Calu3 (cell line): ENCODE measurements at regions not wholly inside any gene's neighbourhood (a gene's known extent, or its start where the extent isn't known, plus 50 kb on each side); places are given as distances from the start of the nearest gene placed in this dataset.

Experiments used
- BruUV-seq: library from RNA; stranded (reverse); fragments of 400-500 nt; replicated peaks from 2 replicates; lab custom pipeline; 2021; lab: Mats Ljungman, UMichigan
- CTCF ChIA-PET: fragments of 300-600 bp; sonication (Branson Sonifier 250); formaldehyde crosslinking; loops from one replicate; lab custom pipeline; 2022; ENCODE audit warnings: antibody characterized with exemption; lab: Charles Lee
- DNase-seq: peaks from one replicate; pipeline ENCODE4 v3.0.0; 2022
- H3K27ac Mint-ChIP-seq: one replicate; pipeline ENCODE4 v1.8.0; 2022; ENCODE audit warnings: mixed read lengths; ENCODE audit not compliant: unreplicated experiment
- H3K27me3 Mint-ChIP-seq: one replicate; pipeline ENCODE4 v1.8.0; 2022; ENCODE audit warnings: mixed read lengths; ENCODE audit not compliant: unreplicated experiment
- H3K36me3 Mint-ChIP-seq: one replicate; pipeline ENCODE4 v1.8.0; 2022; ENCODE audit warnings: mild to moderate bottlenecking, moderate library complexity, mixed read lengths; ENCODE audit not compliant: insufficient read depth, unreplicated experiment
- H3K4me1 Mint-ChIP-seq: one replicate; pipeline ENCODE4 v1.8.0; 2022; ENCODE audit warnings: mild to moderate bottlenecking, low read depth, mixed read lengths; ENCODE audit not compliant: unreplicated experiment
- H3K4me3 Mint-ChIP-seq: one replicate; pipeline ENCODE4 v1.8.0; 2022; ENCODE audit warnings: mild to moderate bottlenecking, low read depth, moderate library complexity, mixed read lengths; ENCODE audit not compliant: unreplicated experiment
- H3K9me3 Mint-ChIP-seq: one replicate; pipeline ENCODE4 v1.8.0; 2022; ENCODE audit warnings: low read depth, mixed read lengths; ENCODE audit not compliant: unreplicated experiment
- CTCF ChIP-seq: fragments of 200-600 bp; IDR thresholded peaks from one replicate; pipeline ENCODE4 v1.8.0; 2022; ENCODE audit warnings: antibody characterized with exemption; ENCODE audit not compliant: unreplicated experiment
- intact Hi-C: fragments of 100-400 bp; cut with micrococcal nuclease; formaldehyde crosslinking; loops from one replicate; pipeline ENCODE4 v1.10.0; 2022; ENCODE audit not compliant: unreplicated experiment

DNA sequence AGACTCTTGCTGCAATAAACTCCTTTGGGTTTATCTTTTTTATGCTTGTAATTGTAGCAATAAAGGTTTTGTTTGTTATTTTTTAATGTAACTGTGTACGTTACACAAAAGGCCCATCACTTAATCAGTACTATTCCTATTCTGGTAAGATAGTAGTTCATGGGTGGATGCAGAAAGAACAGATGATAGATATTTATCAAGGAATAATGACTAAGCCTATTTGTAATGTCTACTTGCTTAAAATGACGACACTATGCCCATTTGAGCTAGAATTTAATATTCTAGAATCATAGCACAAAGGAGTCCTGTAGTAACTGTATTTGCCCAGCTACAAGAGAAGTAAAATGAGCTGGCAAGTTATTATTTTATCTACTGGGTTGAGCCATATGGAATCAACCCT, 235.4 kb upstream of the DYNLRB2 start:
- intact Hi-C loops = no loop called here
- CTCF ChIA-PET = no interaction called here
- no peaks in the 10 kb centered on the region for H3K27me3 Mint-ChIP-seq
- peaks cover 6% of the 10 kb centered on the region for H3K9me3 Mint-ChIP-seq
- no peaks in the 10 kb centered on the region for H3K36me3 Mint-ChIP-seq
- BruUV-seq = no TSS peak
- peaks cover under 1% of the 10 kb centered on the region for H3K4me1 Mint-ChIP-seq
- H3K27ac Mint-ChIP-seq = no peak overlapping the region
- no peak for TF ChIP-seq CTCF
- H3K4me3 Mint-ChIP-seq = no peak overlapping the region
- no peak for DNase-seq

GRCh38 chr16:80303691-80304090, 237.1 kb upstream of the DYNLRB2 start:
- Mint-ChIP-seq H3K36me3 (no peaks in the 10 kb centered on the region), H3K4me1 (peaks cover 16% of the 10 kb centered on the region), H3K27ac (no peak overlapping the region), H3K27me3 (no peaks in the 10 kb centered on the region), H3K4me3 (no peak overlapping the region), H3K9me3 (no peaks in the 10 kb centered on the region)
- DNase-seq = no peak
- intact Hi-C loops = no loop called here
- no peak for TF ChIP-seq CTCF
- CTCF ChIA-PET = no interaction called here
- no TSS peak for BruUV-seq

DNA sequence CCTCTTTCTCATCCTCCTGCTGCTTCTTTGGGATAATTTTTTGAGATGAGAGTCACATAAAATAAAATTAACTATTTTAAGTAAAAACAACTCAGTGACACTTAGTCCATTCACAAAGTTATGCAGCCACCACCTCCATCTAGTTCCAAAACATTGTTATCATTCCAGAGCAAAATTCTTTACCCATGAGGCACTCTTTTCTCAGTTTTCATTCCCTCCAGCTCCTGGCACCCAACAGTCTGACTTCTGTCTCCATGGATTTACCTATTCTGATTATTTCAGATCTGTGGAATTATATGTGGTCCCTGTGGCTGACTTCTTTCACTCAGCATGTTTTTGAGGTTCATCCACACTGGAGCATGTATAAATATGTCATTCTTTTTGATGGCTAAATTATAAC, 239.9 kb upstream of the DYNLRB2 start:
- Mint-ChIP-seq H3K27me3 (no peaks in the 10 kb centered on the region), H3K36me3 (no peaks in the 10 kb centered on the region), H3K4me3 (no peak overlapping the region), H3K9me3 (no peaks in the 10 kb centered on the region), H3K27ac (no peak overlapping the region), H3K4me1 (peaks cover 20% of the 10 kb centered on the region)
- TF ChIP-seq CTCF = no peak
- CTCF ChIA-PET = no interaction called here
- intact Hi-C loops = no loop called here
- no peak for DNase-seq
- no TSS peak for BruUV-seq

GRCh38 chr16:80300456-80300855, 240.3 kb upstream of the DYNLRB2 start:
- intact Hi-C loops = no loop called here
- no peak for TF ChIP-seq CTCF
- DNase-seq = no peak
- Mint-ChIP-seq H3K4me1 (peaks cover 20% of the 10 kb centered on the region), H3K9me3 (peaks cover 3% of the 10 kb centered on the region), H3K4me3 (no peak overlapping the region), H3K27me3 (no peaks in the 10 kb centered on the region), H3K36me3 (no peaks in the 10 kb centered on the region), H3K27ac (no peak overlapping the region)
- CTCF ChIA-PET = no interaction called here
- BruUV-seq = no TSS peak
